GM21381 (cell line): ENCODE measurements at regions not wholly inside any gene's neighbourhood (a gene's known extent, or its start where the extent isn't known, plus 50 kb on each side); places are given as distances from the start of the nearest gene placed in this dataset.

Experiments used
- ATAC-seq: cut with Tn5 transposase; IDR thresholded peaks from one replicate; pipeline ENCODE4 v1.9.1; 2021; ENCODE audit warnings: mild to moderate bottlenecking, moderate library complexity; ENCODE audit not compliant: unreplicated experiment

- no peak for ATAC-seq
Observed at GRCh38 chr12:41936333-41936732, 208.3 kb downstream of the GXYLT1 start.

GRCh38 chr12:41935911-41936310, 208.8 kb downstream of the GXYLT1 start:
- no peak for ATAC-seq

GRCh38 chr12:41932470-41932991, 212.1 kb downstream of the GXYLT1 start:
- no peak for ATAC-seq

- no peak for ATAC-seq
Observed at GRCh38 chr12:41930866-41931437, 213.7 kb downstream of the GXYLT1 start.

- ATAC-seq: no peak
Observed at GRCh38 chr12:41924111-41924510, 220.6 kb downstream of the GXYLT1 start.

- ATAC-seq: no peak
Observed at GRCh38 chr12:41923351-41923750, 221.3 kb downstream of the GXYLT1 start.

- ATAC-seq: no peak
Observed at GRCh38 chr12:41920355-41920754, 224.3 kb downstream of the GXYLT1 start.

GRCh38 chr12:41919526-41920261, 225.0 kb downstream of the GXYLT1 start:
- no peak for ATAC-seq

- no peak for ATAC-seq
Observed at GRCh38 chr12:41919048-41919447, 225.6 kb downstream of the GXYLT1 start.

- ATAC-seq: no peak
Observed at GRCh38 chr12:41917938-41918341, 226.7 kb downstream of the GXYLT1 start.

GRCh38 chr12:41917181-41917580, 227.5 kb downstream of the GXYLT1 start:
- no peak for ATAC-seq

- no peak for ATAC-seq
Observed at GRCh38 chr12:41910578-41911320, 233.9 kb downstream of the GXYLT1 start.

GRCh38 chr12:41908206-41908605, 236.5 kb downstream of the GXYLT1 start:
- ATAC-seq: no peak

- no peak for ATAC-seq
Observed at GRCh38 chr12:41907550-41907949, 237.1 kb downstream of the GXYLT1 start.

- ATAC-seq: no peak
Observed at GRCh38 chr12:41907021-41907420, 237.7 kb downstream of the GXYLT1 start.

- ATAC-seq: no peak
Observed at GRCh38 chr12:41905759-41906297, 238.8 kb downstream of the GXYLT1 start.

GRCh38 chr12:41905073-41905758, 239.5 kb downstream of the GXYLT1 start:
- ATAC-seq: no peak

- ATAC-seq: no peak
Observed at GRCh38 chr12:41904041-41904440, 240.6 kb downstream of the GXYLT1 start.

- ATAC-seq: no peak
Observed at GRCh38 chr12:41903014-41903708, 241.5 kb downstream of the GXYLT1 start.

- ATAC-seq: no peak
Observed at GRCh38 chr12:41899577-41899976, 245.1 kb downstream of the GXYLT1 start.
